Neural progenitor cell (in vitro differentiated cells): ENCODE measurements at regions not wholly inside any gene's neighbourhood (a gene's known extent, or its start where the extent isn't known, plus 50 kb on each side); places are given as distances from the start of the nearest gene placed in this dataset.
"Not testable (repeated sequence)": the region's sequence is repeated elsewhere in the genome, so short reads cannot be mapped to it uniquely, and the experiment has no call there.

Source experiments
- DNase-seq: peaks from one replicate; pipeline ENCODE4 v3.0.0-alpha.2; 2016; ENCODE audit warnings: low spot score
- H2AFZ ChIP-seq: fragments of 200-600 bp; sonication (generic); replicated peaks from 2 replicates; pipeline ENCODE4 v1.6.1; 2016; ENCODE audit warnings: antibody characterized with exemption
- H3F3A ChIP-seq: fragments of 200-600 bp; sonication (generic); 2 replicates; pipeline ENCODE4 v1.6.1; 2016; ENCODE audit warnings: antibody characterized with exemption, low read depth
- H3K27ac ChIP-seq: fragments of 200-600 bp; sonication (generic); 2 replicates; pipeline ENCODE4 v1.5.1; 2016; ENCODE audit warnings: mild to moderate bottlenecking
- H3K27me3 ChIP-seq: fragments of 200-600 bp; sonication (generic); 2 replicates; pipeline ENCODE4 v1.6.1; 2016; ENCODE audit warnings: mild to moderate bottlenecking, moderate library complexity
- H3K36me3 ChIP-seq: fragments of 200-600 bp; sonication (generic); 2 replicates; pipeline ENCODE4 v1.5.1; 2016
- H3K4me1 ChIP-seq: fragments of 200-600 bp; sonication (generic); 2 replicates; pipeline ENCODE4 v1.6.1; 2016; ENCODE audit warnings: mixed run types
- H3K4me2 ChIP-seq: fragments of 200-600 bp; sonication (generic); 2 replicates; pipeline ENCODE4 v1.6.1; 2016
- H3K4me3 ChIP-seq: fragments of 200-600 bp; sonication (generic); 2 replicates; pipeline ENCODE4 v1.5.1; 2016
- H3K79me2 ChIP-seq: fragments of 200-600 bp; sonication (generic); 2 replicates; pipeline ENCODE4 v1.6.1; 2016; ENCODE audit warnings: low read depth
- H3K9ac ChIP-seq: fragments of 200-600 bp; sonication (generic); 2 replicates; pipeline ENCODE4 v1.6.1; 2016
- H3K9me3 ChIP-seq: fragments of 200-600 bp; sonication (generic); 2 replicates; pipeline ENCODE4 v1.5.1; 2016; ENCODE audit warnings: low read depth
- H4K20me1 ChIP-seq: fragments of 200-600 bp; sonication (generic); 2 replicates; pipeline ENCODE4 v1.6.1; 2016; ENCODE audit warnings: low read depth
- H3K27ac Mint-ChIP-seq: 3 replicates; pipeline ENCODE4 v1.8.0; 2021; ENCODE audit warnings: mixed read lengths
- H3K27me3 Mint-ChIP-seq: 2 replicates; pipeline ENCODE4 v1.8.0; 2022; ENCODE audit warnings: low read depth, mild to moderate bottlenecking, inconsistent platforms, moderate library complexity, mixed read lengths; ENCODE audit not compliant: insufficient read depth
- H3K36me3 Mint-ChIP-seq: 3 replicates; pipeline ENCODE4 v1.8.0; 2021; ENCODE audit warnings: mixed read lengths
- H3K4me1 Mint-ChIP-seq: 3 replicates; pipeline ENCODE4 v1.8.0; 2021; ENCODE audit warnings: mixed read lengths
- H3K4me3 Mint-ChIP-seq: 3 replicates; pipeline ENCODE4 v1.8.0; 2021; ENCODE audit warnings: mild to moderate bottlenecking, moderate library complexity, mixed read lengths
- H3K9me3 Mint-ChIP-seq: 3 replicates; pipeline ENCODE4 v1.8.0; 2020; ENCODE audit warnings: mixed read lengths
- EZH2 ChIP-seq: fragments of 200-600 bp; sonication (generic); IDR thresholded peaks from 2 replicates; pipeline ENCODE4 v1.6.1; 2017; ENCODE audit warnings: antibody characterized with exemption, mild to moderate bottlenecking, moderate library complexity
- EZH2phosphoT487 ChIP-seq: fragments of 200-600 bp; sonication (generic); IDR thresholded peaks from 2 replicates; pipeline ENCODE4 v1.6.1; 2017; ENCODE audit warnings: antibody characterized with exemption
- TF ChIP-seq, protein P1 (sequence below): fragments of 200-600 bp; sonication (generic); IDR thresholded peaks from 2 replicates; pipeline ENCODE4 v1.5.1; 2017; ENCODE audit warnings: antibody characterized with exemption, mild to moderate bottlenecking

DNA sequence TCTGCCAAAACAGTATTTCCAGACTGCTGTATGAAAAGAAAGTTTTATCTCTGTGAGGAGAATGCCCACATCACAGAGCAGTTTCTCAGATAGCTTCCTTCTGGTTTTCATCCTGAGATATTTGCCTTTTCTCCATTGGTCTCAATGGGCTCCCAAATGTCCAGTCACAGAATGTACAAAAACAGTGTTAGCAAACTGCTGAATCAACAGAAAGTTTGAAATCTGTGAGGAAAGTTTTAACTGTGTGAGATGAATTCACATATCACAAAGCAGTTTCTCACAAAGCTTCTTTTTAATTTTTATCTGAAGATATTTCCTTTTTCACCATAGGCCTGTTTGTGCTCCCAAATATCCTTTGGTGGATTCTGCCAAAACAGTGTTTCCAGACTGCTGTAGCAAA lies 207.2 kb upstream of the TRIM48 start:
- Mint-ChIP-seq H3K9me3 (peaks cover 24% of the 10 kb centered on the region), H3K36me3 (no peaks in the 10 kb centered on the region), H3K27ac (no peak overlapping the region), H3K4me3 (no peak overlapping the region), H3K27me3 (no peaks in the 10 kb centered on the region), H3K4me1 (no peaks in the 10 kb centered on the region)
- H3F3A ChIP-seq: no peaks in the 10 kb centered on the region
- H3K4me2 ChIP-seq: no peak overlapping the region
- H3K9ac ChIP-seq: no peak overlapping the region
- no peaks in the 10 kb centered on the region for H4K20me1 ChIP-seq
- TF ChIP-seq, protein P1, sequence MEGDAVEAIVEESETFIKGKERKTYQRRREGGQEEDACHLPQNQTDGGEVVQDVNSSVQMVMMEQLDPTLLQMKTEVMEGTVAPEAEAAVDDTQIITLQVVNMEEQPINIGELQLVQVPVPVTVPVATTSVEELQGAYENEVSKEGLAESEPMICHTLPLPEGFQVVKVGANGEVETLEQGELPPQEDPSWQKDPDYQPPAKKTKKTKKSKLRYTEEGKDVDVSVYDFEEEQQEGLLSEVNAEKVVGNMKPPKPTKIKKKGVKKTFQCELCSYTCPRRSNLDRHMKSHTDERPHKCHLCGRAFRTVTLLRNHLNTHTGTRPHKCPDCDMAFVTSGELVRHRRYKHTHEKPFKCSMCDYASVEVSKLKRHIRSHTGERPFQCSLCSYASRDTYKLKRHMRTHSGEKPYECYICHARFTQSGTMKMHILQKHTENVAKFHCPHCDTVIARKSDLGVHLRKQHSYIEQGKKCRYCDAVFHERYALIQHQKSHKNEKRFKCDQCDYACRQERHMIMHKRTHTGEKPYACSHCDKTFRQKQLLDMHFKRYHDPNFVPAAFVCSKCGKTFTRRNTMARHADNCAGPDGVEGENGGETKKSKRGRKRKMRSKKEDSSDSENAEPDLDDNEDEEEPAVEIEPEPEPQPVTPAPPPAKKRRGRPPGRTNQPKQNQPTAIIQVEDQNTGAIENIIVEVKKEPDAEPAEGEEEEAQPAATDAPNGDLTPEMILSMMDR: no peak
- TF ChIP-seq EZH2 (no peak), EZH2phosphoT487 (no peak)
- H3K9me3 ChIP-seq: peaks cover 89% of the 10 kb centered on the region
- DNase-seq: no peak
- no peak overlapping the region for H3K4me3 ChIP-seq
- no peak overlapping the region for H2AFZ ChIP-seq
- H3K4me1 ChIP-seq: no peaks in the 10 kb centered on the region
- no peaks in the 10 kb centered on the region for H3K27me3 ChIP-seq
- H3K36me3 ChIP-seq: no peaks in the 10 kb centered on the region
- H3K27ac ChIP-seq: no peak overlapping the region
- H3K79me2 ChIP-seq: no peaks in the 10 kb centered on the region

DNA sequence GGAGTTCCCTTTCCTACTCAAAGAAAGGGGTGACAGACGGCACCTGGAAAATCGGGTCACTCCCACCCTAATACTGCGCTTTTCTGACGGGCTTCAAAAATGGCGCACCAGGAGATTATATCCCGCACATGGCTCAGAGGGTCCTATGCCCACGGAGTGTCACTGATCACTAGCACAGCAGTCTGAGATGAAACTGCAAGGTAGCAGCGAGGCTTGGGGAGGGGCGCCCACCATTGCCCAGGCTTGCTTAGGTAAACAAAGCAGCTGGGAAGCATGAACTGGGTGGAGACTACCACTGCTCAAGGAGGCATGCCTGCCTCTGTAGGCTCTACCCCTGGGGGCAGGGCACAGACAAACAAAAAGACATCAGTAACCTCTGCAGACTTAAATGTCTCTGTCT lies 177.4 kb upstream of the TRIM48 start:
- not testable (repeated sequence) for H3K9ac ChIP-seq, H3K27me3 ChIP-seq

DNA sequence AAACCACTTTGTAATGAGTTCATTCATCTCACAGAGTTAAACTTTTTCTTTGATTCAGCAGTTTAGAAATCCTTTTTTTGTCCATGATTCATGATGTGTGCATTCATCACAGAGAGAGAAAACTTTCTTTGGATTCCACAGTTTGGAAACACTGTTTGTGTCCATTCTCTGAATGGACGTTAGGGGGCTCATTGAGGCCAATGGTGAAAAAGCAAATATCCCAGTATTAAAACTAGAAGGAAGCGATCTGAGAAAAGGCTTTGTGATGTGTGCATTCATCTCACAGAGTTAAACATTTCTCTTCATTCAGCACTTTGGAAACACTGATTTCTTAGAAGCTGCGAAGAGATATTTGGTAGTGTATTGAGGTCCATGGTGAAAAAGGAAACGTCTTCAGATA lies 155.6 kb upstream of the TRIM48 start:
- Histone ChIP-seq H3K27me3 (no peaks in the 10 kb centered on the region), H3K36me3 (no peaks in the 10 kb centered on the region), H3K27ac (no peak overlapping the region), H4K20me1 (no peaks in the 10 kb centered on the region), H3K9ac (no peak overlapping the region), H3K79me2 (no peaks in the 10 kb centered on the region), H3F3A (no peaks in the 10 kb centered on the region), H3K4me2 (no peak overlapping the region), H3K9me3 (peaks cover 45% of the 10 kb centered on the region), H2AFZ (no peak overlapping the region), H3K4me1 (no peaks in the 10 kb centered on the region), H3K4me3 (no peak overlapping the region)
- no peak for DNase-seq
- Mint-ChIP-seq H3K4me3 (no peak overlapping the region), H3K27me3 (no peaks in the 10 kb centered on the region), H3K36me3 (no peaks in the 10 kb centered on the region), H3K27ac (no peak overlapping the region), H3K4me1 (no peaks in the 10 kb centered on the region), H3K9me3 (peaks cover 31% of the 10 kb centered on the region)
- no peak for TF ChIP-seq EZH2phosphoT487
- TF ChIP-seq, protein P1: no peak
- no peak for TF ChIP-seq EZH2

More for the DNA sequence above, 177.4 kb upstream of the TRIM48 start:
- not testable (repeated sequence) for H3K36me3 Mint-ChIP-seq, H3K36me3 ChIP-seq, H3F3A ChIP-seq, H3K4me1 ChIP-seq, H3K27ac ChIP-seq, DNase-seq, H3K4me2 ChIP-seq, H3K4me3 Mint-ChIP-seq, H3K4me1 Mint-ChIP-seq, H3K79me2 ChIP-seq, H3K27me3 Mint-ChIP-seq, H3K27ac Mint-ChIP-seq, H2AFZ ChIP-seq, H4K20me1 ChIP-seq, H3K4me3 ChIP-seq
- H3K9me3 ChIP-seq: peaks cover 37% of the 10 kb centered on the region
- peaks cover 55% of the 10 kb centered on the region for H3K9me3 Mint-ChIP-seq
